CD4-positive, alpha-beta T cell (primary cell): ENCODE measurements at regions not wholly inside any gene's neighbourhood (a gene's known extent, or its start where the extent isn't known, plus 50 kb on each side); places are given as distances from the start of the nearest gene placed in this dataset.

Source experiments
- ATAC-seq: fragments of 200-7000 bp; cut with Tn5 transposase; one replicate; pipeline ENCODE4 v1.10.0; 2022; ENCODE audit warnings: mild to moderate bottlenecking; ENCODE audit not compliant: poor library complexity
- CTCF ChIA-PET: fragments of 350-600 bp; sonication (Branson Sonifier 250); formaldehyde crosslinking; loops from one replicate; lab custom pipeline; 2021; ENCODE audit warnings: antibody characterized with exemption, inconsistent platforms; lab: Charles Lee
- POLR2A ChIA-PET: fragments of 350-600 bp; sonication (Branson Sonifier 250); formaldehyde crosslinking; loops from one replicate; lab custom pipeline; 2021; ENCODE audit warnings: antibody characterized with exemption, inconsistent platforms; lab: Charles Lee
- DNase-seq, 14 experiments: peaks; one replicate each; pipeline ENCODE4 v3.0.0-alpha.2; 2013 to 2020; ENCODE audit warnings: mixed read lengths in 2 of 14
- H3K27ac ChIP-seq, 2 donors: one replicate each; pipeline versions ENCODE4 v1.5.1 to v1.7.0; 2013; ENCODE audit warnings: low read length in 2 of 2, low read depth in 1 of 2, mild to moderate bottlenecking in 1 of 2
- H3K27me3 ChIP-seq, 2 experiments: 1 replicate in 1 of 2; 2 replicates in 1 of 2; pipeline versions ENCODE4 v1.6.1 to v1.7.0; 2013; ENCODE audit warnings: low read length in 2 of 2, control low read depth in 1 of 2, mild to moderate bottlenecking in 1 of 2, moderate library complexity in 1 of 2; ENCODE audit not compliant: insufficient read depth in 2 of 2, control insufficient read depth in 1 of 2
- H3K36me3 ChIP-seq: one replicate; pipeline ENCODE4 v1.6.1; 2013; ENCODE audit warnings: low read length, control low read depth; ENCODE audit not compliant: insufficient read depth
- H3K4me1 ChIP-seq: one replicate; pipeline ENCODE4 v1.6.1; 2013; ENCODE audit warnings: low read length, control low read depth; ENCODE audit not compliant: insufficient read depth
- H3K4me3 ChIP-seq: one replicate; pipeline ENCODE4 v1.5.1; 2013; ENCODE audit warnings: mild to moderate bottlenecking, low read length, moderate library complexity
- H3K9me3 ChIP-seq, 2 experiments: 1 replicate in 1 of 2; 2 replicates in 1 of 2; pipeline versions ENCODE4 v1.6.1 to v1.7.0; 2013; ENCODE audit warnings: low read length in 2 of 2, mild to moderate bottlenecking in 2 of 2, control low read depth in 1 of 2, moderate library complexity in 1 of 2; ENCODE audit not compliant: control insufficient read depth in 1 of 2, insufficient read depth in 1 of 2
- H3K27ac Mint-ChIP-seq: one replicate; pipeline ENCODE4 v1.8.0; 2020; ENCODE audit warnings: mixed read lengths
- H3K27me3 Mint-ChIP-seq: one replicate; pipeline ENCODE4 v1.8.0; 2021; ENCODE audit warnings: mixed read lengths
- H3K36me3 Mint-ChIP-seq: one replicate; pipeline ENCODE4 v1.8.0; 2021; ENCODE audit warnings: low read depth, mixed read lengths
- H3K4me1 Mint-ChIP-seq: one replicate; pipeline ENCODE4 v1.8.0; 2021; ENCODE audit warnings: low read depth, mixed read lengths
- H3K4me3 Mint-ChIP-seq: one replicate; pipeline ENCODE4 v1.8.0; 2020; ENCODE audit warnings: mild to moderate bottlenecking, mixed read lengths
- H3K9me3 Mint-ChIP-seq: one replicate; pipeline ENCODE4 v1.8.0; 2020; ENCODE audit warnings: mixed read lengths
- CTCF ChIP-seq: fragments of 200-600 bp; IDR thresholded peaks from one replicate; pipeline ENCODE4 v1.8.0; 2022; ENCODE audit warnings: antibody characterized with exemption, mild to moderate bottlenecking
- intact Hi-C, 2 experiments: fragments of 100-400 bp; cut with DNase I in 1 of 2; cut with micrococcal nuclease in 1 of 2; formaldehyde crosslinking; loops; one replicate each; pipeline versions ENCODE4 v1.15.1 to v1.9.0; 2023 to 2025; cut with DNase I, micrococcal nuclease

- no peak overlapping the region for H3K4me3 ChIP-seq
- Mint-ChIP-seq H3K4me3 (no peak overlapping the region), H3K27me3 (no peaks in the 10 kb centered on the region), H3K9me3 (no peaks in the 10 kb centered on the region), H3K27ac (no peak overlapping the region), H3K4me1 (no peaks in the 10 kb centered on the region), H3K36me3 (no peaks in the 10 kb centered on the region)
- ATAC-seq (no peak), DNase-seq (no peak)
- no peaks in the 10 kb centered on the region for H3K36me3 ChIP-seq
- H3K4me1 ChIP-seq, result no peaks in the 10 kb centered on the region
- TF ChIP-seq CTCF, result no peak
- no peaks in the 10 kb centered on the region for H3K27me3 ChIP-seq
- no peak overlapping the region for H3K27ac ChIP-seq
- intact Hi-C loops, result no loop called here
- CTCF ChIA-PET, result no interaction called here
- POLR2A ChIA-PET, result no interaction called here
- H3K9me3 ChIP-seq, result no peaks in the 10 kb centered on the region
Measured at GRCh38 chr20:47451602-47451904, 50.1 kb upstream of the NCOA3 start.
